Activated CD8-positive, alpha-beta T cell treated with anti-CD3 and anti-CD28 coated beads for 36 hours (primary cell): ENCODE measurements at regions not wholly inside any gene's neighbourhood (a gene's known extent, or its start where the extent isn't known, plus 50 kb on each side); places are given as distances from the start of the nearest gene placed in this dataset.

ENCODE experiments used
- ATAC-seq: fragments of 200-7000 bp; cut with Tn5 transposase; one replicate; pipeline ENCODE4 v1.10.0; 2021; ENCODE audit warnings: mild to moderate bottlenecking, moderate library complexity
- CTCF ChIA-PET: fragments of 350-600 bp; sonication (Branson Sonifier 250); formaldehyde crosslinking; loops from one replicate; lab custom pipeline; 2021; ENCODE audit warnings: antibody characterized with exemption; lab: Charles Lee
- POLR2A ChIA-PET: fragments of 350-600 bp; sonication (Branson Sonifier 250); formaldehyde crosslinking; loops from one replicate; lab custom pipeline; 2021; ENCODE audit warnings: antibody characterized with exemption; lab: Charles Lee
- DNase-seq: peaks from one replicate; pipeline ENCODE4 v3.0.0-alpha.2; 2020
- H3K27ac Mint-ChIP-seq: one replicate; pipeline ENCODE4 v1.8.0; 2021; ENCODE audit warnings: mild to moderate bottlenecking, mixed read lengths
- H3K27me3 Mint-ChIP-seq: one replicate; pipeline ENCODE4 v1.8.0; 2021; ENCODE audit warnings: mixed read lengths
- H3K36me3 Mint-ChIP-seq: one replicate; pipeline ENCODE4 v1.8.0; 2021; ENCODE audit warnings: low read depth, mixed read lengths
- H3K4me1 Mint-ChIP-seq: one replicate; pipeline ENCODE4 v1.8.0; 2021; ENCODE audit warnings: low read depth, mixed read lengths
- H3K4me3 Mint-ChIP-seq: one replicate; pipeline ENCODE4 v1.8.0; 2021; ENCODE audit warnings: mild to moderate bottlenecking, moderate library complexity, mixed read lengths
- H3K9me3 Mint-ChIP-seq: one replicate; pipeline ENCODE4 v1.8.0; 2021; ENCODE audit warnings: mixed read lengths
- intact Hi-C: fragments of 100-400 bp; cut with micrococcal nuclease; formaldehyde crosslinking; loops from one replicate; pipeline ENCODE4 v1.10.0; 2022
- TF ChIP-seq, protein P1 (sequence below): fragments of 200-600 bp; IDR thresholded peaks from one replicate; pipeline ENCODE4 v1.8.0; 2022; ENCODE audit warnings: antibody characterized with exemption, mild to moderate bottlenecking

DNA sequence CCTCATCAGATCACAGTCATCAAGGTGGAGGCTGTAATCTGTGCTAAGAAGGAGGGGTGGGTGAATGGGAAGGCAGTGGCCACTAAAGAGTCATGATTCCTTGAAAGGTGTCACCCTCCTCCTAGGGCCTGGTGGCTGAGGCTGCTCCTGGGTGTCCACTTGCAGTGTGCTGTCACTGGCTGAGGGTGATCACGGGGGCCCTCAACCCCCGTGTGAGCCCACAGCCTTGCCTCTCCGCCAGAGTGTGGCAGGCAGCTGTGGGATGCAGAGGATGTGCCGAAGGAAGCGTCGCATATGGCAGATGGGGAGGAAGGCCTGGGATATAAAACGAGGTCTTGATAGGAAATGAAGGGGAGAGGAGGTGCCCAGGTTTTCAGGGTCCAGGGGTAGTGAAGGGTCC is 476.5 kb downstream of the PTPRU start:
- intact Hi-C loops: no loop called here
- no peak overlapping the region for H3K27ac Mint-ChIP-seq
- TF ChIP-seq, protein P1, sequence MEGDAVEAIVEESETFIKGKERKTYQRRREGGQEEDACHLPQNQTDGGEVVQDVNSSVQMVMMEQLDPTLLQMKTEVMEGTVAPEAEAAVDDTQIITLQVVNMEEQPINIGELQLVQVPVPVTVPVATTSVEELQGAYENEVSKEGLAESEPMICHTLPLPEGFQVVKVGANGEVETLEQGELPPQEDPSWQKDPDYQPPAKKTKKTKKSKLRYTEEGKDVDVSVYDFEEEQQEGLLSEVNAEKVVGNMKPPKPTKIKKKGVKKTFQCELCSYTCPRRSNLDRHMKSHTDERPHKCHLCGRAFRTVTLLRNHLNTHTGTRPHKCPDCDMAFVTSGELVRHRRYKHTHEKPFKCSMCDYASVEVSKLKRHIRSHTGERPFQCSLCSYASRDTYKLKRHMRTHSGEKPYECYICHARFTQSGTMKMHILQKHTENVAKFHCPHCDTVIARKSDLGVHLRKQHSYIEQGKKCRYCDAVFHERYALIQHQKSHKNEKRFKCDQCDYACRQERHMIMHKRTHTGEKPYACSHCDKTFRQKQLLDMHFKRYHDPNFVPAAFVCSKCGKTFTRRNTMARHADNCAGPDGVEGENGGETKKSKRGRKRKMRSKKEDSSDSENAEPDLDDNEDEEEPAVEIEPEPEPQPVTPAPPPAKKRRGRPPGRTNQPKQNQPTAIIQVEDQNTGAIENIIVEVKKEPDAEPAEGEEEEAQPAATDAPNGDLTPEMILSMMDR: no peak
- POLR2A ChIA-PET: no interaction called here
- peaks cover 20% of the 10 kb centered on the region for H3K4me1 Mint-ChIP-seq
- ATAC-seq (no peak), DNase-seq (no peak)
- no peaks in the 10 kb centered on the region for H3K36me3 Mint-ChIP-seq
- CTCF ChIA-PET: no interaction called here
- H3K9me3 Mint-ChIP-seq: peaks cover 2% of the 10 kb centered on the region
- H3K4me3 Mint-ChIP-seq: no peak overlapping the region
- peaks cover 22% of the 10 kb centered on the region for H3K27me3 Mint-ChIP-seq

DNA sequence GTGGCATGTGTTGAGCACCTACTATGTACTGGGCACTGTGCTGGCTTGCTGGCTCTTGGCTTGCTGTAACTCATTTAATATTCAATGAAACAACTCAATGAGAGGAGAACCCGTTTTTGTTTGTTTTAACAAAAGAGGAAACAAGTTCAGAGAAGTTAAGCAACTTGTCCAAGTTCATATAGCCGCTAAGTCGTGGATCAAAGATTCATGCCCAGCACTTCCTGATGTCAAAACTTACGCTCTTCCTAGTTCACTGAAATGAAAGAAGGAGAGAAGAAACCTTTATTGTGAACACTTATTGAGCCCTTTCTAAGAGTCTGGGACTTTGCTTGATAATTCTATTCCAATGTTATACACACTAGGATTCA is 475.9 kb downstream of the PTPRU start:
- TF ChIP-seq, protein P1: no peak
- Mint-ChIP-seq H3K4me3 (no peak overlapping the region), H3K4me1 (peaks cover 20% of the 10 kb centered on the region), H3K36me3 (no peaks in the 10 kb centered on the region), H3K9me3 (no peaks in the 10 kb centered on the region), H3K27ac (no peak overlapping the region), H3K27me3 (peaks cover 23% of the 10 kb centered on the region)
- POLR2A ChIA-PET: interaction anchor here (0.5 kb wide), 1 partner anchor 265 kb away, joined by 3 read pairs; no protein-coding TSS in a partner anchor
- intact Hi-C loops: no loop called here
- ATAC-seq (no peak), DNase-seq (no peak)
- CTCF ChIA-PET: no interaction called here

DNA sequence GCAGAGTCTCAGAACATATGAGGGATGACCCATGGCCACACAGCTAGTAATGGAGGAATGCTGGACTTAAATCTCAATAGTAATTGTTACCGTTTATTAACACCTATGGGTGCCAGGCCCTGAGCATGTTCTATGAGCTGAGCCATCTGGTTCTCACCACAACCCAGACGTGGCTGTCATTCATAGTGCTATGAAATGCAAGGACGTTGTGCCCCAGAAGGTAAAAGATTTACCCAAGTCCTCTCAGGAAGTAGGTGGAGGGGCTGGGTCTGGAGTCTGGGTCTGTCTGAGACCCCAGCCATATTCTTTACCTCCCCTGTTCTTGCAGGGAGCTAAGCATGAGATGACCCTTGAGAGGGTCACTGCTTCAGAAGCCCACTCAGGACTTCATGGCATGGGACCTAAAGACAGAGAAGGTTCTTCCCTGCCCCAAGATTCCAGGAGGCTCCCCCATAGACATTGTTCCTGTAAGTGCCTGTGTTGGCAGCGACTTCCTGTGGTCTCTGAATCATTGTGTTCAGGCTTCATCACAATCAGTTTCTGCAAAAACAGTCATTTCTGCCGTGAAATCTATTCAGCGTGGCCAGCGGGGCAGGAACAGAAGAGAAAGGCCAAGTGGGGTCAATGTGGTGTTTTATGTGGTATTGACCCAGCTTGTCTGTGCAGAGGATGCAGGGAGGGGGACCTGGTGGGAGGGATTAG is 475.4 kb downstream of the PTPRU start:
- peak; percentile 70 for ATAC-seq
- no peak overlapping the region for H3K4me3 Mint-ChIP-seq
- H3K36me3 Mint-ChIP-seq: no peaks in the 10 kb centered on the region
- peaks cover 24% of the 10 kb centered on the region for H3K27me3 Mint-ChIP-seq
- H3K27ac Mint-ChIP-seq: no peak overlapping the region
- TF ChIP-seq, protein P1: no peak
- ChIA-PET CTCF (no interaction called here), POLR2A (interaction anchor here (0.5 kb wide), 1 partner anchor 265 kb away, joined by 3 read pairs; no protein-coding TSS in a partner anchor)
- intact Hi-C loops: no loop called here
- H3K9me3 Mint-ChIP-seq: no peaks in the 10 kb centered on the region
- peaks cover 20% of the 10 kb centered on the region for H3K4me1 Mint-ChIP-seq
- peak; percentile 77 for DNase-seq

DNA sequence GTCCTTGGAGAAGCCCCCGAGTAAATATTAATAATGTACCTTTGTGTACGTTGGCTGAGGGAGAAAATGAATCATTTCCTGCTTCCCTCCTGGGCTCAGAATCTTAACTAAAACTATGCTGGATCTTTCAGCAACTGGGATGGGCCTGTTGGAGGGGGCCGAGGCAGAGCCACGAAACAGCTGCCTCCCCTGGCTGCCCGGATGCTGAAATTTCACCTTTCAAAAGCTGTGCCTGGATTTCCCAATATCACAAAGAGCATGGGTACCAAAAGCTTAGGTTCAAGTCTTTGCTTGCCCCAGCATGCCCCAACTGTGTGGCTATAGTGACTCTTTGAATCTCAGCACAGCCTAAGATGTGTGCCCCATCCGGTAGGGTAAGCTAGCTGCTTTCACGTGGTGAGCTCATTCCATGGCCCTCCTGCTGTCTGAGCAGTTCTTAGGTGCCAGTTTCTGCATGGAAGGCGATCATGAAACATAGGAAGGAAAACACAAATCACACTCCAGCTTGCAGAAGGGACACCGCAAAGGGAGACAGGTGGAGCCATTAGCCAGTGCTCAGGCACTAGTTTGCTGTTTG is 473.5 kb downstream of the PTPRU start:
- no peak overlapping the region for H3K4me3 Mint-ChIP-seq
- intact Hi-C loops: no loop called here
- no peaks in the 10 kb centered on the region for H3K9me3 Mint-ChIP-seq
- POLR2A ChIA-PET: no interaction called here
- CTCF ChIA-PET: no interaction called here
- no peak for DNase-seq
- no peaks in the 10 kb centered on the region for H3K36me3 Mint-ChIP-seq
- peaks cover 38% of the 10 kb centered on the region for H3K27me3 Mint-ChIP-seq
- TF ChIP-seq, protein P1: no peak
- no peak overlapping the region for H3K27ac Mint-ChIP-seq
- ATAC-seq: no peak
- H3K4me1 Mint-ChIP-seq: peaks cover 20% of the 10 kb centered on the region
